GM23338 (cell line): ENCODE measurements at regions not wholly inside any gene's neighbourhood (a gene's known extent, or its start where the extent isn't known, plus 50 kb on each side); places are given as distances from the start of the nearest gene placed in this dataset.

Experiments
- ATAC-seq: fragments of 200-7000 bp; cut with Tn5 transposase; 3 replicates; pipeline ENCODE4 v1.9.1; 2020
- DNase-seq: peaks from one replicate; pipeline ENCODE4 v3.0.0-alpha.2; 2015; ENCODE audit warnings: low spot score
- H2AFZ ChIP-seq: fragments of 200-600 bp; sonication (generic); 2 replicates; pipeline ENCODE4 v1.8.0; 2016; ENCODE audit warnings: antibody characterized with exemption, mild to moderate bottlenecking, moderate library complexity
- H3F3A ChIP-seq: fragments of 200-600 bp; sonication (generic); replicated peaks from 2 replicates; pipeline ENCODE4 v1.8.0; 2017; ENCODE audit warnings: antibody characterized with exemption, mixed run types, low read depth
- H3K27ac ChIP-seq: fragments of 200-600 bp; sonication (generic); 2 replicates; pipeline ENCODE4 v1.6.1; 2016; ENCODE audit warnings: low read depth
- H3K27me3 ChIP-seq: fragments of 200-600 bp; sonication (generic); 2 replicates; pipeline ENCODE4 v1.8.0; 2016; ENCODE audit warnings: mild to moderate bottlenecking, mixed run types, moderate library complexity; ENCODE audit not compliant: insufficient read depth
- H3K36me3 ChIP-seq: fragments of 200-600 bp; sonication (generic); 2 replicates; pipeline ENCODE4 v1.8.0; 2016; ENCODE audit warnings: mild to moderate bottlenecking; ENCODE audit not compliant: insufficient read depth
- H3K4me1 ChIP-seq: fragments of 200-600 bp; sonication (generic); 2 replicates; pipeline ENCODE4 v1.8.0; 2016; ENCODE audit warnings: mild to moderate bottlenecking, moderate library complexity; ENCODE audit not compliant: insufficient read depth
- H3K4me2 ChIP-seq: fragments of 200-600 bp; sonication (generic); 2 replicates; pipeline ENCODE4 v1.7.1; 2017; ENCODE audit warnings: mixed run types
- H3K4me3 ChIP-seq: fragments of 200-600 bp; sonication (generic); 2 replicates; pipeline ENCODE4 v1.6.1; 2016; ENCODE audit warnings: mixed run types
- H3K79me2 ChIP-seq: fragments of 200-600 bp; sonication (generic); replicated peaks from 2 replicates; pipeline ENCODE4 v1.8.0; 2017; ENCODE audit warnings: mild to moderate bottlenecking; ENCODE audit not compliant: insufficient read depth
- H3K9me2 ChIP-seq: fragments of 200-600 bp; sonication (generic); 2 replicates; pipeline ENCODE4 v1.8.0; 2017; ENCODE audit not compliant: insufficient read depth
- H4K20me1 ChIP-seq: fragments of 200-600 bp; sonication (generic); replicated peaks from 2 replicates; pipeline ENCODE4 v1.8.0; 2017; ENCODE audit warnings: mild to moderate bottlenecking; ENCODE audit not compliant: insufficient read depth
- H3K27ac Mint-ChIP-seq: 2 replicates; pipeline ENCODE4 v1.8.0; 2020; ENCODE audit warnings: inconsistent platforms, mild to moderate bottlenecking, moderate library complexity, mixed read lengths
- H3K27me3 Mint-ChIP-seq: 3 replicates; pipeline ENCODE4 v1.8.0; 2022; ENCODE audit warnings: low read depth, mild to moderate bottlenecking, moderate library complexity, mixed read lengths, inconsistent platforms; ENCODE audit not compliant: insufficient read depth, poor library complexity
- H3K36me3 Mint-ChIP-seq: 3 replicates; pipeline ENCODE4 v1.8.0; 2021; ENCODE audit warnings: low read depth, mild to moderate bottlenecking, inconsistent platforms, moderate library complexity, mixed read lengths
- H3K4me1 Mint-ChIP-seq: 3 replicates; pipeline ENCODE4 v1.8.0; 2020; ENCODE audit warnings: mild to moderate bottlenecking, inconsistent platforms, mixed read lengths
- H3K4me3 Mint-ChIP-seq: 3 replicates; pipeline ENCODE4 v1.8.0; 2021; ENCODE audit warnings: moderate library complexity, mild to moderate bottlenecking, inconsistent platforms, mixed read lengths
- H3K9me3 Mint-ChIP-seq: 3 replicates; pipeline ENCODE4 v1.8.0; 2020; ENCODE audit warnings: moderate library complexity, mild to moderate bottlenecking, inconsistent platforms, mixed read lengths
- CREB1 ChIP-seq: fragments of 250-450 bp; sonication (Bioruptor Pico); IDR thresholded peaks from 2 replicates; pipeline ENCODE4 v1.5.0; 2020; ENCODE audit warnings: low read depth, mild to moderate bottlenecking, moderate library complexity
- EZH2phosphoT487 ChIP-seq: fragments of 200-600 bp; sonication (generic); IDR thresholded peaks from one replicate; pipeline ENCODE4 v1.8.1; 2018; ENCODE audit warnings: antibody characterized with exemption; ENCODE audit not compliant: unreplicated experiment
- STAT1 ChIP-seq: IDR thresholded peaks from one replicate; pipeline ENCODE4 v1.6.1; 2016; ENCODE audit warnings: antibody characterized with exemption; ENCODE audit not compliant: unreplicated experiment
- TF ChIP-seq, protein P1 (sequence below): fragments of 250-450 bp; sonication (Bioruptor Pico); IDR thresholded peaks from 2 replicates; pipeline ENCODE4 v1.5.0; 2020; ENCODE audit warnings: mild to moderate bottlenecking, moderate library complexity
- TF ChIP-seq, protein P2 (sequence below), 2 experiments: fragments of 200-600 bp in 1 of 2; sonication (generic) in 1 of 2; conservative IDR thresholded peaks; 2 replicates each; pipeline versions ENCODE4 v1.5.1 to v1.6.1; 2016 to 2017; ENCODE audit warnings: antibody characterized with exemption in 2 of 2, low read depth in 2 of 2, mild to moderate bottlenecking in 2 of 2, moderate library complexity in 1 of 2
- TF ChIP-seq, protein P3 (sequence below): IDR thresholded peaks from one replicate; pipeline ENCODE4 v1.6.1; 2018; ENCODE audit warnings: antibody characterized with exemption; ENCODE audit not compliant: unreplicated experiment

DNA sequence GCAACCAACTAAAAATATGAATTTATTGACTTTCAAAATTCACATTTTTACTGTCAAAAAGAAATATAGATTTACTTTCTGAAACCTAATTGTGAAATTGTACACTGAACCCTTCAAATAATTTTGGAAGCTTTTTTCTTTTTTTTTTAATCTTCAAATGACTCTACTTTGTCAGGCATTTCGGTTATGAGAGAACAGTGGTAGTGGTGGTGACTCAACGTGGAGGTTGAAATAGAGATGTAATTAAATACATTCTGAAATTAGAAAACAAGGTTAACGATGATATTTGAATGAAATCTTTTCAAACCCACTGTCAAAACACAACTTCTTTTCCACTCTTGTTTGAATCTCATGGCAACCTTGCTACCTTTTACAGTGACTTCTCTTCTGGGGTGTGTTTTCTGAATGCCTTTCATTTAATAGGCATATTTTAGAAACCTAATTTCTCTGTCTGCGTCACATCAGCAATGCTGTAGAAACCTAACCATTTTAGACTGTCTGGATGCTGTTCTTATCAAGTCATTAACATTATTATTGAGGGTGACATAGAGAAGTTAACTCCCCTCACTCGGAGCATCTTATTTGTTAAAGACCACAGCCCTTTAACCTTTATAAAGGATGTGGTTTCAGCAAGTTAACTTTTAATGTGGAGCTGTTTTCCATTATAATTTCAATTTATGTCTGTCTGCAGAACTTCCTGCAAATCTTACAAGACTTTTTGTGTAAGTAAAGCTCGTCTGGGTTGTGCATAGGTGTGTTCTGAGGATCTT, 136.8 kb downstream of the PCDH7 start:
- Mint-ChIP-seq H3K36me3 (no peaks in the 10 kb centered on the region), H3K27me3 (no peaks in the 10 kb centered on the region), H3K9me3 (no peaks in the 10 kb centered on the region), H3K4me3 (no peak overlapping the region), H3K27ac (no peak overlapping the region), H3K4me1 (peaks cover 24% of the 10 kb centered on the region)
- no peak overlapping the region for H3K4me2 ChIP-seq
- peaks cover 17% of the 10 kb centered on the region for H3K4me1 ChIP-seq
- no peak for TF ChIP-seq CREB1 (CRISPR knock-in tag)
- H3K27me3 ChIP-seq: no peaks in the 10 kb centered on the region
- no peaks in the 10 kb centered on the region for H3K36me3 ChIP-seq
- H3K9me2 ChIP-seq: no peaks in the 10 kb centered on the region
- H3K27ac ChIP-seq: no peak overlapping the region
- H3K4me3 ChIP-seq: no peak overlapping the region
- DNase-seq: no peak
- H3K79me2 ChIP-seq: no peaks in the 10 kb centered on the region
- H2AFZ ChIP-seq: no peak overlapping the region
- ATAC-seq: no peak
- no peaks in the 10 kb centered on the region for H4K20me1 ChIP-seq
- no peaks in the 10 kb centered on the region for H3F3A ChIP-seq

DNA sequence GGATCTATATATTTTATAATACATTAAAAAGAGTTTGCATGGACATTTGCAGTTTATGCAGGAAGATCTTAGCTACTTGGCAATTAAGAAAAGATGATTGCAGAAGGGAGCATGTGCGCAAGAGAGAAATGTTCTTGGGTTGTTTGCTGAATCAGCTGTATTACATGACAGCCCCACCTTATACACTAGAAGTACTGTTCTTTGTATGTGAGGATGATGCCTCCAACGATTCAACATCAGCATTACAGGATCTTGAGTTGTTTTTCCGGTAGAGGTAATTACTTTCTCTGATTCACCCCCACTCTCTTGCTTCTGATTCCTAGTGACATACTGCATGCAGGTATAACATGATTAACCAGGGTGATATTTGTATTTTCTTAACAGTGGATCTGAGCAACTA, 140.8 kb downstream of the PCDH7 start:
- DNase-seq (no peak), ATAC-seq (no peak)
- Mint-ChIP-seq H3K27ac (no peak overlapping the region), H3K4me1 (no peaks in the 10 kb centered on the region; the same call in 2 of the 3 replicates), H3K27me3 (no peaks in the 10 kb centered on the region), H3K36me3 (no peaks in the 10 kb centered on the region), H3K9me3 (no peaks in the 10 kb centered on the region), H3K4me3 (no peak overlapping the region)
- Histone ChIP-seq H4K20me1 (no peaks in the 10 kb centered on the region), H3K27me3 (no peaks in the 10 kb centered on the region), H3K36me3 (no peaks in the 10 kb centered on the region), H2AFZ (no peak overlapping the region), H3K27ac (no peak overlapping the region), H3K79me2 (no peaks in the 10 kb centered on the region), H3K4me2 (no peak overlapping the region), H3F3A (no peaks in the 10 kb centered on the region), H3K9me2 (no peaks in the 10 kb centered on the region), H3K4me3 (no peak overlapping the region), H3K4me1 (no peaks in the 10 kb centered on the region)
- TF ChIP-seq, protein P1, sequence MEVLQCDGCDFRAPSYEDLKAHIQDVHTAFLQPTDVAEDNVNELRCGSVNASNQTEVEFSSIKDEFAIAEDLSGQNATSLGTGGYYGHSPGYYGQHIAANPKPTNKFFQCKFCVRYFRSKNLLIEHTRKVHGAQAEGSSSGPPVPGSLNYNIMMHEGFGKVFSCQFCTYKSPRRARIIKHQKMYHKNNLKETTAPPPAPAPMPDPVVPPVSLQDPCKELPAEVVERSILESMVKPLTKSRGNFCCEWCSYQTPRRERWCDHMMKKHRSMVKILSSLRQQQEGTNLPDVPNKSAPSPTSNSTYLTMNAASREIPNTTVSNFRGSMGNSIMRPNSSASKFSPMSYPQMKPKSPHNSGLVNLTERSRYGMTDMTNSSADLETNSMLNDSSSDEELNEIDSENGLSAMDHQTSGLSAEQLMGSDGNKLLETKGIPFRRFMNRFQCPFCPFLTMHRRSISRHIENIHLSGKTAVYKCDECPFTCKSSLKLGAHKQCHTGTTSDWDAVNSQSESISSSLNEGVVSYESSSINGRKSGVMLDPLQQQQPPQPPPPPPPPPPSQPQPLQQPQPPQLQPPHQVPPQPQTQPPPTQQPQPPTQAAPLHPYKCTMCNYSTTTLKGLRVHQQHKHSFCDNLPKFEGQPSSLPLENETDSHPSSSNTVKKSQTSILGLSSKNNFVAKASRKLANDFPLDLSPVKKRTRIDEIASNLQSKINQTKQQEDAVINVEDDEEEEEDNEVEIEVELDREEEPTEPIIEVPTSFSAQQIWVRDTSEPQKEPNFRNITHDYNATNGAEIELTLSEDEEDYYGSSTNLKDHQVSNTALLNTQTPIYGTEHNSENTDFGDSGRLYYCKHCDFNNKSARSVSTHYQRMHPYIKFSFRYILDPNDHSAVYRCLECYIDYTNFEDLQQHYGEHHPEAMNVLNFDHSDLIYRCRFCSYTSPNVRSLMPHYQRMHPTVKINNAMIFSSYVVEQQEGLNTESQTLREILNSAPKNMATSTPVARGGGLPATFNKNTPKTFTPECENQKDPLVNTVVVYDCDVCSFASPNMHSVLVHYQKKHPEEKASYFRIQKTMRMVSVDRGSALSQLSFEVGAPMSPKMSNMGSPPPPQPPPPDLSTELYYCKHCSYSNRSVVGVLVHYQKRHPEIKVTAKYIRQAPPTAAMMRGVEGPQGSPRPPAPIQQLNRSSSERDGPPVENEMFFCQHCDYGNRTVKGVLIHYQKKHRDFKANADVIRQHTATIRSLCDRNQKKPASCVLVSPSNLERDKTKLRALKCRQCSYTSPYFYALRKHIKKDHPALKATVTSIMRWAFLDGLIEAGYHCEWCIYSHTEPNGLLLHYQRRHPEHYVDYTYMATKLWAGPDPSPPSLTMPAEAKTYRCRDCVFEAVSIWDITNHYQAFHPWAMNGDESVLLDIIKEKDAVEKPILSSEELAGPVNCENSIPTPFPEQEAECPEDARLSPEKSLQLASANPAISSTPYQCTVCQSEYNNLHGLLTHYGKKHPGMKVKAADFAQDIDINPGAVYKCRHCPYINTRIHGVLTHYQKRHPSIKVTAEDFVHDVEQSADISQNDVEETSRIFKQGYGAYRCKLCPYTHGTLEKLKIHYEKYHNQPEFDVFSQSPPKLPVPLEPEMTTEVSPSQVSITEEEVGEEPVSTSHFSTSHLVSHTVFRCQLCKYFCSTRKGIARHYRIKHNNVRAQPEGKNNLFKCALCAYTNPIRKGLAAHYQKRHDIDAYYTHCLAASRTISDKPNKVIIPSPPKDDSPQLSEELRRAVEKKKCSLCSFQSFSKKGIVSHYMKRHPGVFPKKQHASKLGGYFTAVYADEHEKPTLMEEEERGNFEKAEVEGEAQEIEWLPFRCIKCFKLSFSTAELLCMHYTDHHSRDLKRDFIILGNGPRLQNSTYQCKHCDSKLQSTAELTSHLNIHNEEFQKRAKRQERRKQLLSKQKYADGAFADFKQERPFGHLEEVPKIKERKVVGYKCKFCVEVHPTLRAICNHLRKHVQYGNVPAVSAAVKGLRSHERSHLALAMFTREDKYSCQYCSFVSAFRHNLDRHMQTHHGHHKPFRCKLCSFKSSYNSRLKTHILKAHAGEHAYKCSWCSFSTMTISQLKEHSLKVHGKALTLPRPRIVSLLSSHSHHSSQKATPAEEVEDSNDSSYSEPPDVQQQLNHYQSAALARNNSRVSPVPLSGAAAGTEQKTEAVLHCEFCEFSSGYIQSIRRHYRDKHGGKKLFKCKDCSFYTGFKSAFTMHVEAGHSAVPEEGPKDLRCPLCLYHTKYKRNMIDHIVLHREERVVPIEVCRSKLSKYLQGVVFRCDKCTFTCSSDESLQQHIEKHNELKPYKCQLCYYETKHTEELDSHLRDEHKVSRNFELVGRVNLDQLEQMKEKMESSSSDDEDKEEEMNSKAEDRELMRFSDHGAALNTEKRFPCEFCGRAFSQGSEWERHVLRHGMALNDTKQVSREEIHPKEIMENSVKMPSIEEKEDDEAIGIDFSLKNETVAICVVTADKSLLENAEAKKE (CRISPR knock-in tag): no peak
- TF ChIP-seq, protein P2, sequence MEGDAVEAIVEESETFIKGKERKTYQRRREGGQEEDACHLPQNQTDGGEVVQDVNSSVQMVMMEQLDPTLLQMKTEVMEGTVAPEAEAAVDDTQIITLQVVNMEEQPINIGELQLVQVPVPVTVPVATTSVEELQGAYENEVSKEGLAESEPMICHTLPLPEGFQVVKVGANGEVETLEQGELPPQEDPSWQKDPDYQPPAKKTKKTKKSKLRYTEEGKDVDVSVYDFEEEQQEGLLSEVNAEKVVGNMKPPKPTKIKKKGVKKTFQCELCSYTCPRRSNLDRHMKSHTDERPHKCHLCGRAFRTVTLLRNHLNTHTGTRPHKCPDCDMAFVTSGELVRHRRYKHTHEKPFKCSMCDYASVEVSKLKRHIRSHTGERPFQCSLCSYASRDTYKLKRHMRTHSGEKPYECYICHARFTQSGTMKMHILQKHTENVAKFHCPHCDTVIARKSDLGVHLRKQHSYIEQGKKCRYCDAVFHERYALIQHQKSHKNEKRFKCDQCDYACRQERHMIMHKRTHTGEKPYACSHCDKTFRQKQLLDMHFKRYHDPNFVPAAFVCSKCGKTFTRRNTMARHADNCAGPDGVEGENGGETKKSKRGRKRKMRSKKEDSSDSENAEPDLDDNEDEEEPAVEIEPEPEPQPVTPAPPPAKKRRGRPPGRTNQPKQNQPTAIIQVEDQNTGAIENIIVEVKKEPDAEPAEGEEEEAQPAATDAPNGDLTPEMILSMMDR (conservative IDR thresholded peaks at IDR 0.05; ENCODE audit: low read depth in 2 of 2): no peak
- TF ChIP-seq EZH2phosphoT487 (no peak), STAT1 (no peak)
- TF ChIP-seq, protein P3, sequence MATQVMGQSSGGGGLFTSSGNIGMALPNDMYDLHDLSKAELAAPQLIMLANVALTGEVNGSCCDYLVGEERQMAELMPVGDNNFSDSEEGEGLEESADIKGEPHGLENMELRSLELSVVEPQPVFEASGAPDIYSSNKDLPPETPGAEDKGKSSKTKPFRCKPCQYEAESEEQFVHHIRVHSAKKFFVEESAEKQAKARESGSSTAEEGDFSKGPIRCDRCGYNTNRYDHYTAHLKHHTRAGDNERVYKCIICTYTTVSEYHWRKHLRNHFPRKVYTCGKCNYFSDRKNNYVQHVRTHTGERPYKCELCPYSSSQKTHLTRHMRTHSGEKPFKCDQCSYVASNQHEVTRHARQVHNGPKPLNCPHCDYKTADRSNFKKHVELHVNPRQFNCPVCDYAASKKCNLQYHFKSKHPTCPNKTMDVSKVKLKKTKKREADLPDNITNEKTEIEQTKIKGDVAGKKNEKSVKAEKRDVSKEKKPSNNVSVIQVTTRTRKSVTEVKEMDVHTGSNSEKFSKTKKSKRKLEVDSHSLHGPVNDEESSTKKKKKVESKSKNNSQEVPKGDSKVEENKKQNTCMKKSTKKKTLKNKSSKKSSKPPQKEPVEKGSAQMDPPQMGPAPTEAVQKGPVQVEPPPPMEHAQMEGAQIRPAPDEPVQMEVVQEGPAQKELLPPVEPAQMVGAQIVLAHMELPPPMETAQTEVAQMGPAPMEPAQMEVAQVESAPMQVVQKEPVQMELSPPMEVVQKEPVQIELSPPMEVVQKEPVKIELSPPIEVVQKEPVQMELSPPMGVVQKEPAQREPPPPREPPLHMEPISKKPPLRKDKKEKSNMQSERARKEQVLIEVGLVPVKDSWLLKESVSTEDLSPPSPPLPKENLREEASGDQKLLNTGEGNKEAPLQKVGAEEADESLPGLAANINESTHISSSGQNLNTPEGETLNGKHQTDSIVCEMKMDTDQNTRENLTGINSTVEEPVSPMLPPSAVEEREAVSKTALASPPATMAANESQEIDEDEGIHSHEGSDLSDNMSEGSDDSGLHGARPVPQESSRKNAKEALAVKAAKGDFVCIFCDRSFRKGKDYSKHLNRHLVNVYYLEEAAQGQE: no peak
